ENCODE measurements at regions not wholly inside any gene's neighbourhood (a gene's known extent, or its start where the extent isn't known, plus 50 kb on each side); places are given as distances from the start of the nearest gene placed in this dataset.

- POLR2A ChIA-PET = no interaction called here
- CTCF ChIA-PET = no interaction called here
These were observed 88.0 kb downstream of the BANF2 start for GRCh38 chr20:17787816-17788215.

More at GRCh38 chr20:17787816-17788215, 88.0 kb downstream of the BANF2 start:
- TF ChIP-seq ZNF211 (tag by site-specific recombination; IDR thresholded peaks at IDR 0.05; ENCODE audit: low read depth) (no peak), ZNF654 (tag by site-specific recombination; IDR thresholded peaks at IDR 0.05; ENCODE audit: low read depth) (no peak), HOXD13 (CRISPR knock-in tag; IDR thresholded peaks at IDR 0.05; ENCODE audit: borderline replicate concordance) (no peak), ZNF558 (tag by site-specific recombination; IDR thresholded peaks at IDR 0.05) (no peak), ZSCAN16 (tag by site-specific recombination; IDR thresholded peaks at IDR 0.05) (no peak), ZNF707 (tag by site-specific recombination; IDR thresholded peaks at IDR 0.05) (no peak), ZBTB1 (tag by site-specific recombination; IDR thresholded peaks at IDR 0.05) (no peak), ZNF449 (tag by site-specific recombination; IDR thresholded peaks at IDR 0.05) (no peak), ZNF544 (tag by site-specific recombination; IDR thresholded peaks at IDR 0.05) (no peak), SCRT1 (tag by site-specific recombination; IDR thresholded peaks at IDR 0.05; ENCODE audit: borderline replicate concordance) (no peak), ZNF184 (tag by site-specific recombination; IDR thresholded peaks at IDR 0.05) (no peak), ZNF416 (tag by site-specific recombination; IDR thresholded peaks at IDR 0.05) (no peak), ZBTB10 (tag by site-specific recombination; IDR thresholded peaks at IDR 0.05) (no peak), PRDM2 (tag by site-specific recombination; IDR thresholded peaks at IDR 0.05; ENCODE audit: borderline replicate concordance) (no peak)
- Histone ChIP-seq H3K4me3 (ENCODE audit: low read depth, low read length) (no peak overlapping the region), H3K4me1 (ENCODE audit: control insufficient read depth, insufficient read depth, low read length) (no peaks in the 10 kb centered on the region), H3K27ac (ENCODE audit: extremely low read depth, low read depth, low read length) (no peak overlapping the region), H3K9me3 (ENCODE audit: control insufficient read depth, insufficient read depth, low read depth, low read length) (no peaks in the 10 kb centered on the region), H3K36me3 (ENCODE audit: control insufficient read depth in 2 of 2, insufficient read depth in 1 of 2, low read length in 2 of 2) (no peaks in the 10 kb centered on the region)

Data from HEK293 (cell line).